ENCODE measurements at regions not wholly inside any gene's neighbourhood (a gene's known extent, or its start where the extent isn't known, plus 50 kb on each side); places are given as distances from the start of the nearest gene placed in this dataset.

- no peak overlapping the region for H3K4me2 ChIP-seq
These were observed 66.6 kb upstream of the SYPL1 start for GRCh38 chr7:106178593-106179134.

DNA sequence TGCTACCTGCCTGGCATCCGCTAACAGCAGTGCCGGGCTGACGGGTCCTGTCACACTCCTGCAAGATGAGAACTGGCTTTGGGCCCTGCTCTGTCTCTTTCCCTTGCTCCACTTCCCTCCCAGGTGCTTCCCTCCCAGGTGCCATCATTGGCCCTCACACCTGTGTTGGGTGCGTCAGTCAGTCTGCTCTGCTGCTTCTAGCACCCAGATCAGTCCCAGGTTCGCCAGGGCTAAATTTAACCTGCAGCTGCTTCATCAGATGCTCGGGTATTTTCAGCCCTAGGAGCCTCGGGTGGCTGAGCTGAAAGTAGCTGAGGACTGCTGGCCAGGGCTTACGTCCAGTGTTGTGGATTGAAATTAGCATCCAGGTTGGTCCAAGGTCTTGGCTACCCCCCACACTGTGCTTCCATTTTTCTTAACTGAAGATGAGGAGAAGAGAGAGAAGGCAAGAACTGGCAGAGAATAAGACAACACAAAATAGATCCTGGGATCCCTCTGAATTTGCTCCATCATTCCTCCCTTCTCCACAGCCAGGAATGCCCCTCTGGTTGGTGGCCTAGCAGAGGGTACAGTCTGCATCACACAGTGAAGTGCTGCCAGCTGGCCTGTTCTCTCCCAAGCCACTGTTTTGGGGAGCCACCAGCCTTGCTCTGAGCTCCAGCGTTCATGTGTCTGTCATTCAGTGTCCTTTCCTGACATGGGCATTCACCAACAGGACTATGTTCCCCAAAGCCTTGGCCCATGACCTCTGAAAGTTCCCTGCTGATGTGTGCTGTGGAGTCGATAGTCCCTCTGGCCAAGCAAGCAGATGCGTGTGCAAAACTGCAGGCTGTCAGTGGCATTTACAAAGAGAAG is 65.9 kb upstream of the SYPL1 start:
- no peak for TF ChIP-seq Cebpa-rat (IDR thresholded peaks at IDR 0.05)
- Histone ChIP-seq H3K9me3 (no peaks in the 10 kb centered on the region), H3K4me3 (no peak overlapping the region), H3K36me3 (no peaks in the 10 kb centered on the region), H3K27me3 (no peaks in the 10 kb centered on the region), H3K27ac (no peak overlapping the region), H4K20me1 (no peaks in the 10 kb centered on the region), H3K4me2 (peak overlapping the region; percentile 60), H3K9ac (0 out of 2 replicates have a peak overlapping the region, but pooled peaks have one; percentile 13), H3K4me1 (peaks cover 13% of the 10 kb centered on the region)

More at GRCh38 chr7:106178593-106179134, 66.6 kb upstream of the SYPL1 start:
- Histone ChIP-seq H3K27me3 (no peaks in the 10 kb centered on the region), H3K27ac (no peak overlapping the region), H3K4me1 (peaks cover 13% of the 10 kb centered on the region), H3K4me3 (no peak overlapping the region), H3K9ac (no peak overlapping the region), H4K20me1 (no peaks in the 10 kb centered on the region), H3K36me3 (no peaks in the 10 kb centered on the region), H3K9me3 (no peaks in the 10 kb centered on the region)
- TF ChIP-seq Cebpa-rat (IDR thresholded peaks at IDR 0.05), result no peak

DNA sequence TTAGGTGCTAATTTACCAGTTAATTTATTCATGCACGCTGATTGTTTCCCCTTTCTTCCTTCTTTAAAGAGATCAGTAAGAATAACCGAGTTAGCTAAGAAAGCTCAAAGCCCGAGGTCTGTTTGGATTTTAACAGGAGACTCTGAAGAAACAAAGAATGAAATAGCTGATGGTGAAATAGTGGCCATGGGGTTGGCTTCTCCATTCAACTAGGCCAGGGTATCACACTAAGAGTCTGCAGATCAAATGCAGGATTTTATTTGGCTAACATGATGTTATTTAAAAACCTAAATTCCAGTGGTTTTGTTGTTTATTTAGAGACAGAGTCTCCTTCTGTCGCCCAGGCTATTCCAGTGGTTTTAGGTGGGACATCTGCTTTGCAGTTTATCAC is 65.2 kb upstream of the SYPL1 start:
- Histone ChIP-seq H3K9ac (no peak overlapping the region), H4K20me1 (no peaks in the 10 kb centered on the region), H3K4me3 (no peak overlapping the region), H3K4me1 (peaks cover 13% of the 10 kb centered on the region), H3K27me3 (no peaks in the 10 kb centered on the region), H3K27ac (no peak overlapping the region), H3K9me3 (no peaks in the 10 kb centered on the region), H3K4me2 (peak overlapping the region; percentile 60), H3K36me3 (no peaks in the 10 kb centered on the region)
- no peak for TF ChIP-seq Cebpa-rat (IDR thresholded peaks at IDR 0.05)

DNA sequence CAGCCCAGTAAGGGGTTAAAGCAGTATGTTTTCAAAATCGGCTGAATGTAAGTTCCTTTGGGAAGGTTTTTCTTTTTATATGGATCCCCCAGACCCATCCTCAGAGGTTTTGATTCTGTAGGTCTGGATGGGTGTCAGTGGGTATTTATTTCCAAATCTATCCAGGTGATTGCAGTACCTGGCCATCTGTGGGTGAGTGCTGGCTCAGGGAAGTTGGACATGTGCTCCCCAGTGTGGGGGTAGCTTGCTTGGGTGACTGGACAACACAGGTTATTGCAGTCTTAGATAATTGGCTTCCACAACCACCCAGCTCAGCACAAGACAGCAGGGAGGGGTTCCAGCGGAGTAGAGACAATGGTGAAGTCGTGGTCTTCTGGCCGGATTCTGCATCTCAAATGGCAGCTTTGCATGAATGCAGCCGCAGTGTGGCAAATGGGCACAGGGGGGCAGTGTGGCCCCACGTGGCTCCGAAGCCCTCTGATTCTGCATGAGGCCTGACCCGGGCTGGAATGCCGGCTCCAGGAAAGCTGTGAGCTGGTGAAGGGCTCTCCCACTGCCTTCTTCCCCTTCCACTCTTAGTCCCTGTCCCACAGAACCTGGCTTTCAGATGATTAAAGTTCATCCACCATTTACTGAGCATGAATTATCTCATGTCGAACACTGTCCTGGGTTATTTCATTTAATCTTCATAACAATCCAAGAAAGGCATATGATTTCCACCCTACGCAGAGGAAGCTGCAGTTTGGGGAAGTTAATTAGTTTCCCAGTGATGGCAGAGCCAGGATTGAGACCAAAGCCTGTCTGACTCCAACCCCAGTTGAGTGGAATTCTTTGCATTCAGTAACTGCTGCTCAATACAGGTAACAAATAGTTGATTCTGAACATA is 64.5 kb upstream of the SYPL1 start:
- no peak overlapping the region for H3K4me2 ChIP-seq
- H3K4me3 ChIP-seq, result no peak overlapping the region
- H3K9me3 ChIP-seq, result no peaks in the 10 kb centered on the region

DNA sequence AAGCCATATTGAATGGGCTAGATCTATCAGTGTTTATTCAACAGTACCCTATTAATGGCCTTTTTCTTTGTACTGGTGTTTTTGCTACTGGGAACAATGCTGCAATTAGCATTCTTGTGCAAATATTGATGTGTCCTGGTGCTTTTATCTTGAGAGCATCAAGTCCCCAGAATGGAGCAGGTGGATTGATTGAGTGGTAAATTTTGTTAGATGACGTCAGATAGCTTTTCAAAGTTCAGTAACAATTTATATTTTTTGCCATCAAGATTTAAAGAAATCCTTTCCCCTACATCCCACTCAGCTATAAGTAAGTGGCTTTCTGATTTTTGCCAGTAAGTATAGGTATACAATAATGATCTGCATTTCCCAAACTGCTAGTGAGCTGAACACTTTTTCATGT is 63.4 kb upstream of the SYPL1 start:
- no peak overlapping the region for H3K27ac ChIP-seq
- no peak for TF ChIP-seq Cebpa-rat (IDR thresholded peaks at IDR 0.05)
- H3K4me3 ChIP-seq, result no peak overlapping the region

More for the DNA sequence above, 64.5 kb upstream of the SYPL1 start:
- no peak overlapping the region for H3K9ac ChIP-seq
- no peak for TF ChIP-seq Cebpa-rat (IDR thresholded peaks at IDR 0.05)
- no peaks in the 10 kb centered on the region for H3K36me3 ChIP-seq
- peaks cover 13% of the 10 kb centered on the region for H3K4me1 ChIP-seq
- no peak overlapping the region for H3K27ac ChIP-seq
- no peaks in the 10 kb centered on the region for H3K27me3 ChIP-seq
- H4K20me1 ChIP-seq, result no peaks in the 10 kb centered on the region

DNA sequence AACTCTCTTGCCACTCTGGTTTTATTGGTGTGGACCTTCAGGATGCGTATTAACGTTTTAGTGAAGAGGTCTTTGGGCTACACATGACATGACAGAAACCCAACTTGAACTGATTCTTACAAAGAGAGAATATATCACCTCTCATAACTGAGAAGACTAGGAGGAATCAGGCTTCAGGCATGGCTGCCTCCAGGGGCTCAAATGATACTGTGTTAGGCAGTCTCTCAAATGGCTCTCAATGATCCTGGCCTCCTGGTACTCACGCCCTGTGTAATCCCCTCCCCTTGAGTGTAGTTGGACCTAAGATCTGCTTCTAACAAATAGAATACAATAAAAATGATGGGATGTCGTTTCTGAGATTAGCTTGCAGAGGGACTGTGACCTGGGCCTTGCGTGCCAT is 58.5 kb upstream of the SYPL1 start:
- H3K9me3 ChIP-seq, result no peaks in the 10 kb centered on the region
- H3K27me3 ChIP-seq, result no peaks in the 10 kb centered on the region
- H3K9ac ChIP-seq, result no peak overlapping the region
- H3K27ac ChIP-seq, result no peak overlapping the region
- H4K20me1 ChIP-seq, result no peaks in the 10 kb centered on the region
- no peak overlapping the region for H3K4me2 ChIP-seq
- H3K4me1 ChIP-seq, result no peaks in the 10 kb centered on the region
- no peaks in the 10 kb centered on the region for H3K36me3 ChIP-seq
- H3K4me3 ChIP-seq, result no peak overlapping the region
- TF ChIP-seq Cebpa-rat (IDR thresholded peaks at IDR 0.05), result no peak

More for the DNA sequence above, 63.4 kb upstream of the SYPL1 start:
- Histone ChIP-seq H3K9me3 (no peaks in the 10 kb centered on the region), H3K27me3 (no peaks in the 10 kb centered on the region), H3K4me1 (peaks cover 13% of the 10 kb centered on the region), H3K9ac (no peak overlapping the region), H3K4me2 (no peak overlapping the region), H4K20me1 (no peaks in the 10 kb centered on the region), H3K36me3 (no peaks in the 10 kb centered on the region)

DNA sequence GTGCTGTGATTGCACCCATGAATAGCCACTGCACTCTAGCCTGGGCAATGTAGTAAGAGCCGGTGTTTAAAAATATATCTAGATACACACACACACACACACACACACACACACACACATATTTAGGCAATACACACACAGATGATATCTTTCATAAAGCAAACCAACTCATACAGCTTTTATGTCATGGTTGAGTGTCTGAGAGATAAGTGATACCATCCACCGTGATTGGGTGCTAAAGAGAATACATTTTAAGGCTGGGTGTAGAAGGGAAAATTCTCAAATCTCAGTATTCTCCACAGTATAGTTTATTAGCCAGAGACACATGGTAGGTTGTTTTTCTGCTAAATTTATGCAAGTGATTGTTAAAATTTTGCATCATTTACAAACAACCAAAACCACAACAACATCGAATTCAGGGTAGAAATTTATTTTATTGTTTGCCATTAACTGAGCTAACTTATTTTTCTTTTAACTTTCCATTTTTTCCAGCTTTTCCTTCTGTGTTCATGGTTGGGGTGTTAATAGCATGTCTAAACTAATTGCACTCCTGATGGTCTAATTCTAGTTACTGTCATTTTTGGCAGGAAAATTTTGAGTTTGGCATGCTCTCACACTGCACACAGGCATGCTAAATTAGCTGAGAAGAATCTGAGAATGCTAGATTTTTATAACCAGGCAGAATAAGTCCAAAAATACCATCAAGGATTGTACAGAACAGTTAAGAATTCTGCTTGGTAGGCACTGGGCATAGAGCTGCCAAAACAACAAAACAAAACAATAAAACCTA is 57.9 kb upstream of the SYPL1 start:
- H3K9me3 ChIP-seq, result no peaks in the 10 kb centered on the region
- H3K4me2 ChIP-seq, result no peak overlapping the region
- no peaks in the 10 kb centered on the region for H4K20me1 ChIP-seq
- TF ChIP-seq Cebpa-rat (IDR thresholded peaks at IDR 0.05), result no peak
- peaks cover 5% of the 10 kb centered on the region; the same call in 1 of the 2 replicates for H3K4me1 ChIP-seq
- H3K4me3 ChIP-seq, result no peak overlapping the region
- no peaks in the 10 kb centered on the region for H3K36me3 ChIP-seq
- H3K27me3 ChIP-seq, result no peaks in the 10 kb centered on the region
- H3K9ac ChIP-seq, result no peak overlapping the region
- no peak overlapping the region for H3K27ac ChIP-seq

- Histone ChIP-seq H3K4me1 (peaks cover 5% of the 10 kb centered on the region; the same call in 1 of the 2 replicates), H3K9me3 (peaks cover 10% of the 10 kb centered on the region), H3K4me3 (no peak overlapping the region), H3K9ac (no peak overlapping the region), H3K27me3 (no peaks in the 10 kb centered on the region), H3K27ac (no peak overlapping the region), H4K20me1 (no peaks in the 10 kb centered on the region), H3K36me3 (no peaks in the 10 kb centered on the region), H3K4me2 (no peak overlapping the region)
- no peak for TF ChIP-seq Cebpa-rat (IDR thresholded peaks at IDR 0.05)
These were observed 55.5 kb upstream of the SYPL1 start for GRCh38 chr7:106167439-106168136.
